ENCODE measurements at regions not wholly inside any gene's neighbourhood (a gene's known extent, or its start where the extent isn't known, plus 50 kb on each side); places are given as distances from the start of the nearest gene placed in this dataset.

- WGBS, 4 donors, result 89 to 93% (median 92%) methylated on average over 6 of the region's 6 CpGs
- Histone ChIP-seq H3K27me3 (no peaks in the 10 kb centered on the region), H3K9me3 (peaks cover 0 to 11% (median 0%) of the 10 kb centered on the region in 12 donors), H3K4me1 (peaks cover 0 to 65% (median 0%) of the 10 kb centered on the region in 12 donors), H3K4me3 (no peak overlapping the region), H3K36me3 (no peaks in the 10 kb centered on the region), H3K27ac (peak overlapping the region in 1 of 12 donors; percentile 84)
- DNase-seq (no peak), ATAC-seq (no peak)
- TF ChIP-seq CTCF (IDR thresholded peaks at IDR 0.05) (no peak), POLR2A (IDR thresholded peaks at IDR 0.05) (no peak)
- intact Hi-C loops (cut with DNase I), result loop anchor here in 1 of 10 donors (10.0 kb wide), 1 partner anchor 79 kb away; no protein-coding TSS in a partner anchor
Observed at GRCh38 chr4:26073886-26074560, 160.0 kb downstream of the SMIM20 start.

- intact Hi-C loops (cut with DNase I), result loop anchor here in 1 of 10 donors (10.0 kb wide), 1 partner anchor 80 kb away; no protein-coding TSS in a partner anchor
- Histone ChIP-seq H3K4me1 (peaks cover 0 to 59% (median 0%) of the 10 kb centered on the region in 12 donors), H3K27me3 (no peaks in the 10 kb centered on the region), H3K27ac (peak overlapping the region in 3 of 12 donors; percentile 25 to 84 (median 57)), H3K4me3 (no peak overlapping the region), H3K36me3 (no peaks in the 10 kb centered on the region), H3K9me3 (peaks cover 0 to 11% (median 0%) of the 10 kb centered on the region in 12 donors)
- TF ChIP-seq CTCF (IDR thresholded peaks at IDR 0.05), result no peak
- no peak for TF ChIP-seq POLR2A (IDR thresholded peaks at IDR 0.05)
- DNase-seq, result peak in 2 of 5 donors; percentile 20 to 42
- ATAC-seq, result peak in 3 of 4 donors; percentile 47 to 68 (median 63)
- WGBS, 4 donors, result 74 to 83% (median 79%) methylated on average over 8 of the region's 8 CpGs
Observed at GRCh38 chr4:26074712-26075430, 160.9 kb downstream of the SMIM20 start.

- intact Hi-C loops (cut with DNase I), result loop anchor here in 1 of 10 donors (10.0 kb wide), 1 partner anchor 81 kb away; no protein-coding TSS in a partner anchor
- no peak for ATAC-seq
- no peak for DNase-seq
- no peak overlapping the region for H3K4me3 ChIP-seq
- peak overlapping the region in 5 of 12 donors; percentile 17 to 84 (median 57) for H3K27ac ChIP-seq
- WGBS, 4 donors, result 50 to 63% (median 54%) methylated on average over 1 of the region's 1 CpG
- no peaks in the 10 kb centered on the region for H3K27me3 ChIP-seq
- TF ChIP-seq CTCF (IDR thresholded peaks at IDR 0.05), result no peak
- no peak for TF ChIP-seq POLR2A (IDR thresholded peaks at IDR 0.05)
- peaks cover 0 to 11% (median 0%) of the 10 kb centered on the region in 12 donors for H3K9me3 ChIP-seq
- no peaks in the 10 kb centered on the region for H3K36me3 ChIP-seq
- H3K4me1 ChIP-seq, result peaks cover 0 to 59% (median 0%) of the 10 kb centered on the region in 12 donors
Observed at GRCh38 chr4:26075583-26075982, 161.6 kb downstream of the SMIM20 start.

All from heart left ventricle (tissue), 16 donors.